ENCODE measurements at regions not wholly inside any gene's neighbourhood (a gene's known extent, or its start where the extent isn't known, plus 50 kb on each side); places are given as distances from the start of the nearest gene placed in this dataset.
"Not testable (repeated sequence)": the region's sequence is repeated elsewhere in the genome, so short reads cannot be mapped to it uniquely, and the experiment has no call there.

- in situ Hi-C loops (cut with MboI; ENCODE audit: low pct_unique_long_range_greater_than_20kb, low sequenced_read_pairs, unreplicated experiment): no loop called here
- TF ChIP-seq CTCF (IDR thresholded peaks at IDR 0.05; ENCODE audit: extremely low read depth, insufficient read depth, missing control alignments): no peak
Measured at GRCh38 chr14:46147452-46147851, 504.1 kb downstream of the RPL10L start.

GRCh38 chr14:46147024-46147423 lies 504.6 kb downstream of the RPL10L start:
- DNase-seq (ENCODE audit: low spot score): no peak
- in situ Hi-C loops (cut with MboI; ENCODE audit: low pct_unique_long_range_greater_than_20kb, low sequenced_read_pairs, unreplicated experiment): no loop called here
- no peak for TF ChIP-seq CTCF (IDR thresholded peaks at IDR 0.05; ENCODE audit: extremely low read depth, insufficient read depth, missing control alignments)

More at GRCh38 chr14:46147452-46147851, 504.1 kb downstream of the RPL10L start:
- no peak for DNase-seq (ENCODE audit: low spot score)

GRCh38 chr14:46140445-46140844 lies 511.1 kb downstream of the RPL10L start:
- in situ Hi-C loops (cut with MboI; ENCODE audit: low pct_unique_long_range_greater_than_20kb, low sequenced_read_pairs, unreplicated experiment): no loop called here
- DNase-seq (ENCODE audit: low spot score): no peak
- no peak for TF ChIP-seq CTCF (IDR thresholded peaks at IDR 0.05; ENCODE audit: extremely low read depth, insufficient read depth, missing control alignments)

- TF ChIP-seq CTCF (IDR thresholded peaks at IDR 0.05; ENCODE audit: extremely low read depth, insufficient read depth, missing control alignments): no peak
- in situ Hi-C loops (cut with MboI; ENCODE audit: low pct_unique_long_range_greater_than_20kb, low sequenced_read_pairs, unreplicated experiment): no loop called here
- no peak for DNase-seq (ENCODE audit: low spot score)
Measured at GRCh38 chr14:46139649-46140048, 511.9 kb downstream of the RPL10L start.

GRCh38 chr14:46137786-46138185 lies 513.8 kb downstream of the RPL10L start:
- in situ Hi-C loops (cut with MboI; ENCODE audit: low pct_unique_long_range_greater_than_20kb, low sequenced_read_pairs, unreplicated experiment): no loop called here
- no peak for TF ChIP-seq CTCF (IDR thresholded peaks at IDR 0.05; ENCODE audit: extremely low read depth, insufficient read depth, missing control alignments)
- DNase-seq (ENCODE audit: low spot score): no peak

- in situ Hi-C loops (cut with MboI; ENCODE audit: low pct_unique_long_range_greater_than_20kb, low sequenced_read_pairs, unreplicated experiment): no loop called here
- TF ChIP-seq CTCF (IDR thresholded peaks at IDR 0.05; ENCODE audit: extremely low read depth, insufficient read depth, missing control alignments): no peak
- DNase-seq (ENCODE audit: low spot score): no peak
Measured at GRCh38 chr14:46136456-46136855, 515.1 kb downstream of the RPL10L start.

- no peak for TF ChIP-seq CTCF (IDR thresholded peaks at IDR 0.05; ENCODE audit: extremely low read depth, insufficient read depth, missing control alignments)
- DNase-seq (ENCODE audit: low spot score): no peak
- in situ Hi-C loops (cut with MboI; ENCODE audit: low pct_unique_long_range_greater_than_20kb, low sequenced_read_pairs, unreplicated experiment): no loop called here
Measured at GRCh38 chr14:46108228-46108627, 543.4 kb downstream of the RPL10L start.

- in situ Hi-C loops (cut with MboI; ENCODE audit: low pct_unique_long_range_greater_than_20kb, low sequenced_read_pairs, unreplicated experiment): not testable (repeated sequence)
Measured at GRCh38 chr14:46100901-46101300, 550.7 kb downstream of the RPL10L start.

More at GRCh38 chr14:46100901-46101300, 550.7 kb downstream of the RPL10L start:
- DNase-seq (ENCODE audit: low spot score): not testable (repeated sequence)
